ENCODE measurements at regions not wholly inside any gene's neighbourhood (a gene's known extent, or its start where the extent isn't known, plus 50 kb on each side); places are given as distances from the start of the nearest gene placed in this dataset.

- 89 to 90% methylated on average over 4 of the region's 4 CpGs for WGBS, 2 donors
- intact Hi-C loops (cut with DNase I; ENCODE audit: low total_unique reads) = no loop called here
Observed at GRCh38 chr2:4368907-4369306, 665.5 kb downstream of the DCDC2C start.

GRCh38 chr2:4369826-4370419, 666.5 kb downstream of the DCDC2C start:
- Histone ChIP-seq H3K9me3 (no peaks in the 10 kb centered on the region), H3K27me3 (no peaks in the 10 kb centered on the region), H3K27ac (no peak overlapping the region), H3K4me3 (no peak overlapping the region), H3K4me1 (no peaks in the 10 kb centered on the region), H3K36me3 (ENCODE audit: low read depth, missing control alignments) (no peaks in the 10 kb centered on the region)
- 48 to 55% methylated on average over 3 of the region's 3 CpGs for WGBS, 2 donors
- no peak for DNase-seq
- intact Hi-C loops (cut with DNase I; ENCODE audit: low total_unique reads) = no loop called here
- TF ChIP-seq CTCF (IDR thresholded peaks at IDR 0.05) (no peak), POLR2A (IDR thresholded peaks at IDR 0.05) (no peak)

More at GRCh38 chr2:4368907-4369306, 665.5 kb downstream of the DCDC2C start:
- Histone ChIP-seq H3K36me3 (ENCODE audit: low read depth, missing control alignments) (no peaks in the 10 kb centered on the region), H3K9me3 (no peaks in the 10 kb centered on the region), H3K4me1 (no peaks in the 10 kb centered on the region), H3K4me3 (no peak overlapping the region), H3K27ac (no peak overlapping the region), H3K27me3 (no peaks in the 10 kb centered on the region)
- TF ChIP-seq CTCF (IDR thresholded peaks at IDR 0.05) (no peak), POLR2A (IDR thresholded peaks at IDR 0.05) (no peak)
- DNase-seq = no peak

- WGBS, 2 donors = 63 to 78% methylated on average over 3 of the region's 3 CpGs
- H3K27me3 ChIP-seq = no peaks in the 10 kb centered on the region
- no peak for DNase-seq
Observed at GRCh38 chr2:4370422-4371090, 667.2 kb downstream of the DCDC2C start.

DNA sequence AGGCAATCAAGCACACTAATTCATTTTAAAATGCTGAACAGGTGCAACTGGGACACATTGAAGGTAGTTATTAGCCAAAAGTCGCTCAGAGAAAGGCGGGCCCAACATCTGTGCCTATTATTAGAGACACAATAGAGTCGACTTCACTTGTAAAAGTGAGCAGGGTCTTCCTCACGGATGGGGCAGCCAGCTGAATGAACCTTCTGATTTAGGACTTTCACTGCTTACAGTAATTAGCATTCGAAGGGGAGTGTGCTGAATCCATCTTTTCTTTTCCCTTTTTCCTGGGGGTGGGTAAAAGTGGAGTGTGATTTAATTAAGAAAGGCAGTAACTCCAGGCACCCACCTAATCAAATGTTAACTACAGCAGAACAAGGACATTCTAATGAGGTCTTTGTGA, 677.7 kb downstream of the DCDC2C start:
- 54 to 63% methylated on average over 5 of the region's 5 CpGs for WGBS, 2 donors
- Histone ChIP-seq H3K4me3 (no peak overlapping the region), H3K9me3 (no peaks in the 10 kb centered on the region), H3K27ac (no peak overlapping the region), H3K27me3 (no peaks in the 10 kb centered on the region), H3K4me1 (no peaks in the 10 kb centered on the region), H3K36me3 (ENCODE audit: low read depth, missing control alignments) (no peaks in the 10 kb centered on the region)
- intact Hi-C loops (cut with DNase I; ENCODE audit: low total_unique reads) = no loop called here
- no peak for DNase-seq
- TF ChIP-seq CTCF (IDR thresholded peaks at IDR 0.05) (no peak), POLR2A (IDR thresholded peaks at IDR 0.05) (no peak)

More at GRCh38 chr2:4370422-4371090, 667.2 kb downstream of the DCDC2C start:
- intact Hi-C loops (cut with DNase I; ENCODE audit: low total_unique reads) = no loop called here
- Histone ChIP-seq H3K9me3 (no peaks in the 10 kb centered on the region), H3K4me1 (no peaks in the 10 kb centered on the region), H3K27ac (no peak overlapping the region), H3K36me3 (ENCODE audit: low read depth, missing control alignments) (no peaks in the 10 kb centered on the region), H3K4me3 (no peak overlapping the region)
- no peak for TF ChIP-seq CTCF (IDR thresholded peaks at IDR 0.05)
- TF ChIP-seq POLR2A (IDR thresholded peaks at IDR 0.05) = no peak

GRCh38 chr2:4381773-4382172, 678.4 kb downstream of the DCDC2C start:
- 92 to 94% methylated on average over 3 of the region's 3 CpGs for WGBS, 2 donors
- no peak for TF ChIP-seq CTCF (IDR thresholded peaks at IDR 0.05)
- no peak for TF ChIP-seq POLR2A (IDR thresholded peaks at IDR 0.05)

More at GRCh38 chr2:4381773-4382172, 678.4 kb downstream of the DCDC2C start:
- no peak for DNase-seq
- no peak overlapping the region for H3K27ac ChIP-seq
- intact Hi-C loops (cut with DNase I; ENCODE audit: low total_unique reads) = no loop called here
- no peak overlapping the region for H3K4me3 ChIP-seq
- no peaks in the 10 kb centered on the region for H3K27me3 ChIP-seq
- H3K9me3 ChIP-seq = no peaks in the 10 kb centered on the region
- H3K36me3 ChIP-seq (ENCODE audit: low read depth, missing control alignments) = no peaks in the 10 kb centered on the region
- no peaks in the 10 kb centered on the region for H3K4me1 ChIP-seq
